HCT116 (cell line): ENCODE measurements at regions not wholly inside any gene's neighbourhood (a gene's known extent, or its start where the extent isn't known, plus 50 kb on each side); places are given as distances from the start of the nearest gene placed in this dataset.
"Not testable (repeated sequence)": the region's sequence is repeated elsewhere in the genome, so short reads cannot be mapped to it uniquely, and the experiment has no call there.

ENCODE experiments used
- ATAC-seq: fragments of 200-7000 bp; cut with Tn5 transposase; 2 replicates; pipeline ENCODE4 v1.9.1; 2020; ENCODE audit warnings: mild to moderate bottlenecking, moderate library complexity
- BruUV-seq: library from RNA; stranded (reverse); fragments of 400-500 nt; replicated peaks from 2 replicates; lab custom pipeline; 2021; lab: Mats Ljungman, UMichigan
- CTCF ChIA-PET: fragments of 300-600 bp; sonication (Branson Sonifier 250); formaldehyde crosslinking; loops from one replicate; lab custom pipeline; 2021; ENCODE audit warnings: antibody characterized with exemption; lab: Charles Lee
- POLR2A ChIA-PET: fragments of 300-600, 350-600 bp; sonication (Branson Sonifier 250); formaldehyde crosslinking; loops from one replicate; lab custom pipeline; 2021; ENCODE audit warnings: antibody characterized with exemption; lab: Charles Lee
- RAD21 ChIA-PET, 2 experiments: fragments of 300-600 bp; sonication (Branson Sonifier 250); formaldehyde crosslinking; loops; one replicate each; lab custom pipeline; 2023; ENCODE audit warnings: low total read pairs in 2 of 2; ENCODE audit not compliant: uncharacterized antibody in 2 of 2, unreplicated experiment in 2 of 2, low non-redundant PET in 1 of 2; lab: Charles Lee
- DNase-seq: peaks from one replicate; pipeline ENCODE4 v3.0.0-alpha.2; 2010; ENCODE audit warnings: low read depth, low spot score
- H2AFZ ChIP-seq: fragments of 200-600 bp; shearing (Covaris generic), sonication (generic); 2 replicates; pipeline ENCODE4 v1.6.1; 2017; ENCODE audit warnings: low read depth, mixed run types, mixed read lengths, antibody characterized with exemption, low read length; ENCODE audit not compliant: poor library complexity, severe bottlenecking
- H3K27ac ChIP-seq: 2 replicates; pipeline ENCODE4 v1.5.1; 2012; ENCODE audit warnings: low read depth, low read length
- H3K27me3 ChIP-seq: fragments of 200-600 bp; sonication (generic); 2 replicates; pipeline ENCODE4 v1.6.1; 2016; ENCODE audit warnings: mixed run types, low read length, mixed read lengths; ENCODE audit not compliant: insufficient read depth
- H3K36me3 ChIP-seq, 2 experiments: fragments of 200-500 bp in 1 of 2; fragments of 200-600 bp in 1 of 2; sonication (Bioruptor generic) in 1 of 2; sonication (generic) in 1 of 2; 2 replicates each; pipeline versions ENCODE4 v1.5.1 to v1.6.1; 2014 to 2016; ENCODE audit warnings: low read length in 2 of 2, inconsistent platforms in 1 of 2, mixed read lengths in 1 of 2, mixed run types in 1 of 2; ENCODE audit not compliant: insufficient read depth in 2 of 2, control insufficient read depth in 1 of 2
- H3K4me1 ChIP-seq, 2 experiments: fragments of 200-600 bp in 1 of 2; sonication (generic) in 1 of 2; 2 replicates each; pipeline versions ENCODE4 v1.5.1 to v1.6.1; 2012 to 2017; ENCODE audit warnings: low read length in 2 of 2, inconsistent platforms in 1 of 2, mild to moderate bottlenecking in 1 of 2, mixed read lengths in 1 of 2, mixed run types in 1 of 2, moderate library complexity in 1 of 2; ENCODE audit not compliant: insufficient read depth in 2 of 2, control insufficient read depth in 1 of 2
- H3K4me2 ChIP-seq: fragments of 200-600 bp; sonication (generic); 2 replicates; pipeline ENCODE4 v1.6.1; 2017; ENCODE audit warnings: mixed run types, low read length, mixed read lengths
- H3K4me3 ChIP-seq, 2 experiments: fragments of 200-600 bp in 1 of 2; sonication (generic) in 1 of 2; replicated peaks in 1 of 2; 2 replicates each; pipeline ENCODE4 v1.5.1; 2011 to 2016; ENCODE audit warnings: low read length in 2 of 2, control low read depth in 1 of 2, low read depth in 1 of 2, mild to moderate bottlenecking in 1 of 2, mixed read lengths in 1 of 2, mixed run types in 1 of 2
- H3K79me2 ChIP-seq: fragments of 200-600 bp; sonication (generic); 2 replicates; pipeline ENCODE4 v1.6.1; 2017; ENCODE audit warnings: mild to moderate bottlenecking, mixed run types, low read length, moderate library complexity, mixed read lengths; ENCODE audit not compliant: insufficient read depth
- H3K9ac ChIP-seq: fragments of 200-600 bp; sonication (generic); 2 replicates; pipeline ENCODE4 v1.6.1; 2016; ENCODE audit warnings: low read length, mixed read lengths
- H3K9me2 ChIP-seq: fragments of 200-600 bp; sonication (generic), shearing (Covaris generic); 2 replicates; pipeline ENCODE4 v1.6.1; 2017; ENCODE audit warnings: mixed run types, mild to moderate bottlenecking, moderate library complexity; ENCODE audit not compliant: insufficient read depth
- H3K9me3 ChIP-seq, 2 experiments: fragments of 200-500 bp in 1 of 2; fragments of 200-600 bp in 1 of 2; sonication (Bioruptor generic) in 1 of 2; sonication (generic) in 1 of 2; 2 replicates each; pipeline ENCODE4 v1.6.1; 2014 to 2017; ENCODE audit warnings: low read length in 2 of 2, mixed read lengths in 2 of 2, inconsistent platforms in 1 of 2, low read depth in 1 of 2, mild to moderate bottlenecking in 1 of 2, mixed run types in 1 of 2, moderate library complexity in 1 of 2; ENCODE audit not compliant: control insufficient read depth in 1 of 2, insufficient read depth in 1 of 2
- H4K20me1 ChIP-seq: fragments of 200-600 bp; sonication (generic), shearing (Covaris generic); 2 replicates; pipeline ENCODE4 v1.6.1; 2017; ENCODE audit warnings: mixed run types, mild to moderate bottlenecking, moderate library complexity; ENCODE audit not compliant: insufficient read depth
- CBX3 ChIP-seq: IDR thresholded peaks from 2 replicates; pipeline ENCODE4 v1.6.1; 2012; ENCODE audit warnings: low read depth
- CEBPB ChIP-seq: IDR thresholded peaks from 2 replicates; pipeline ENCODE4 v1.6.1; 2012; ENCODE audit warnings: low read depth
- ELF1 ChIP-seq: IDR thresholded peaks from 2 replicates; pipeline ENCODE4 v1.6.1; 2012; ENCODE audit warnings: low read depth, borderline replicate concordance
- EZH2phosphoT487 ChIP-seq: fragments of 200-600 bp; IDR thresholded peaks from 2 replicates; pipeline ENCODE4 v1.6.1; 2018; ENCODE audit warnings: antibody characterized with exemption, borderline replicate concordance
- JUND ChIP-seq: IDR thresholded peaks from 2 replicates; pipeline ENCODE4 v1.6.1; 2012
- SRF ChIP-seq: IDR thresholded peaks from 2 replicates; pipeline ENCODE4 v1.6.1; 2012; ENCODE audit warnings: low read depth
- YY1 ChIP-seq: IDR thresholded peaks from 2 replicates; pipeline ENCODE4 v1.6.1; 2011; ENCODE audit warnings: low read length, low read depth, moderate library complexity, mild to moderate bottlenecking; ENCODE audit not compliant: insufficient replicate concordance; ENCODE audit errors: extremely low read depth
- ZNF274 ChIP-seq: fragments of 200-500 bp; sonication (Bioruptor generic); IDR thresholded peaks from 2 replicates; pipeline ENCODE4 v1.6.1; 2014; ENCODE audit warnings: mild to moderate bottlenecking, low read depth, low read length, inconsistent platforms
- intact Hi-C: fragments of 100-400 bp; cut with micrococcal nuclease; formaldehyde crosslinking; loops from 2 replicates; pipeline ENCODE4 v1.10.0; 2022
- TF ChIP-seq, protein P1 (sequence below): IDR thresholded peaks from 2 replicates; pipeline ENCODE4 v1.6.1; 2011; ENCODE audit warnings: mild to moderate bottlenecking, low read length, moderate library complexity; ENCODE audit not compliant: insufficient replicate concordance; ENCODE audit errors: extremely low read depth
- TF ChIP-seq, protein P2 (sequence below): IDR thresholded peaks from 2 replicates; pipeline ENCODE4 v1.6.1; 2012
- TF ChIP-seq, protein P3 (sequence below): IDR thresholded peaks from 2 replicates; pipeline ENCODE4 v1.6.1; 2012

DNA sequence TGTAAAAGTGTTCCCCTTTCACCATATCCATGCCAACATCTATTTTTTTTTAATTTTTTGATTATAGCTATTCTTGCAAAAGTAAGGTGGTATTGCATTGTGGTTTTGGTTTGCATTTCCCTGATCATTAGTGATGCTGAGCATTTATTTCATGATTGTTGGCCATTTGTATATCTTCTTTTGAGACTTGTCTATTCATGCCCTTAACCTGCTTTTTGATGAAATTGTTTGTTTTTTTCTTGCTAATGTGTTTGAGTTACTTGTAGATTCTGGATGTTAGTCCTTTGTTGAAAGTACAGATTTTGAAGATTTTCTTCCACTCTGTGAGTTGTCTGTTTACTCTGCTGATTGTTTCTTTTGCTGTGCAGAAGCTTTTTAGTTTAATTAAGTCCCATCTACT is 233.1 kb downstream of the RBM26 start:
- RAD21 ChIA-PET = not testable (repeated sequence)

DNA sequence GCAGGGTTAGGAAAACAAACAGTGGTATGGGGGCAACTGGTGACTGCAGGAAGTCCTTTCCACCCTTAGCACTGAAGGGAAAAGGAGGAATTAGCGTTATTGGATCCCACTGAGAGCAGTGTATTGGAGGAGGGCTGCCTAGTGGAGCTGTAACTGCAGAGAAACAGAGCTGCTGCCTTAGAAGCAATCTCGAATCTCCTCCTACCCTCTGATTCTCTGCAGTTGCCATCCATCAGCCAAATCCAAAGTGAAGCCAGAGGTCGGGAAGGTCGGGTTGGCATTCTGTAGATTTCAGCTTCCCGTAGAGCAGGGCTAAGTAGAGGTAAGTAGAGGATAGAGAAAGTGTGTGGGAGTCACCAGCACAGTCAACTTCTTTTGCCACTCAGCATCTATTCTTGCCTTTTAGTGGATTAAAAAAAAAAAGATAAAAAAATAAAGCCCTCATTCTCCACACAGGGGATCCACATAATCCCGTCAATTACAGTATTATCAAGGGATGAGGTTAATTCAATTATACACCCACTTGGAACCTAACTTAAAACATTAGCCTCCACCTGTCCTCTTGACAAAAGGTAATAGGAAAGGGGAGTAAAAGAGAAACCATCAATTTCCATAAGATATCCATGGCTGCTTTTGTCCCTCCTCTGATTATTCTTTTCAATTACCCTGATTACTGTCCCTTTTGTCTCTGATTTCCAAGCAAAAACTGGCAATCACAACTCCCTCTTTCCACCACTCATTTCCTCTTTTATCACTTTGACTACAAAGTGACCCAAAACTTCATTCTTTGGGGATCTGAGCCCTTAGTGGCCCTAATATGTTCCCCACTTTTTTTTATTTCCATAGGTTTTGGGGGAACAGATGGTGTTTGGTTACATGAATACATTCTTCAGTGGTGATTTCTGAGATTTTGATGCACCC is 234.7 kb downstream of the RBM26 start:
- H3K9me2 ChIP-seq = no peaks in the 10 kb centered on the region
- CTCF ChIA-PET = no interaction called here
- H3K79me2 ChIP-seq = no peaks in the 10 kb centered on the region
- intact Hi-C loops = no loop called here
- H3K9me3 ChIP-seq = no peaks in the 10 kb centered on the region
- H3K27ac ChIP-seq = no peak overlapping the region
- TF ChIP-seq YY1 = no peak
- no peak for TF ChIP-seq CEBPB
- TF ChIP-seq CBX3 = no peak
- TF ChIP-seq, protein P1, sequence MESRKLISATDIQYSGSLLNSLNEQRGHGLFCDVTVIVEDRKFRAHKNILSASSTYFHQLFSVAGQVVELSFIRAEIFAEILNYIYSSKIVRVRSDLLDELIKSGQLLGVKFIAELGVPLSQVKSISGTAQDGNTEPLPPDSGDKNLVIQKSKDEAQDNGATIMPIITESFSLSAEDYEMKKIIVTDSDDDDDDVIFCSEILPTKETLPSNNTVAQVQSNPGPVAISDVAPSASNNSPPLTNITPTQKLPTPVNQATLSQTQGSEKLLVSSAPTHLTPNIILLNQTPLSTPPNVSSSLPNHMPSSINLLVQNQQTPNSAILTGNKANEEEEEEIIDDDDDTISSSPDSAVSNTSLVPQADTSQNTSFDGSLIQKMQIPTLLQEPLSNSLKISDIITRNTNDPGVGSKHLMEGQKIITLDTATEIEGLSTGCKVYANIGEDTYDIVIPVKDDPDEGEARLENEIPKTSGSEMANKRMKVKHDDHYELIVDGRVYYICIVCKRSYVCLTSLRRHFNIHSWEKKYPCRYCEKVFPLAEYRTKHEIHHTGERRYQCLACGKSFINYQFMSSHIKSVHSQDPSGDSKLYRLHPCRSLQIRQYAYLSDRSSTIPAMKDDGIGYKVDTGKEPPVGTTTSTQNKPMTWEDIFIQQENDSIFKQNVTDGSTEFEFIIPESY = no peak
- TF ChIP-seq, protein P2, sequence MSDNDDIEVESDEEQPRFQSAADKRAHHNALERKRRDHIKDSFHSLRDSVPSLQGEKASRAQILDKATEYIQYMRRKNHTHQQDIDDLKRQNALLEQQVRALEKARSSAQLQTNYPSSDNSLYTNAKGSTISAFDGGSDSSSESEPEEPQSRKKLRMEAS = no peak
- no peak for TF ChIP-seq EZH2phosphoT487
- TF ChIP-seq SRF = no peak
- TF ChIP-seq, protein P3, sequence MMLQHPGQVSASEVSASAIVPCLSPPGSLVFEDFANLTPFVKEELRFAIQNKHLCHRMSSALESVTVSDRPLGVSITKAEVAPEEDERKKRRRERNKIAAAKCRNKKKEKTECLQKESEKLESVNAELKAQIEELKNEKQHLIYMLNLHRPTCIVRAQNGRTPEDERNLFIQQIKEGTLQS = no peak
- TF ChIP-seq ZNF274 = no peak
- TF ChIP-seq ELF1 = no peak
- TF ChIP-seq JUND = no peak
- H3K4me3 ChIP-seq = no peak overlapping the region
- ATAC-seq = no peak
- POLR2A ChIA-PET = no interaction called here
- no peak overlapping the region for H2AFZ ChIP-seq
- RAD21 ChIA-PET = no interaction called here
- no peak for DNase-seq
- no TSS peak for BruUV-seq
- H3K9ac ChIP-seq = no peak overlapping the region
- peaks cover 24% of the 10 kb centered on the region for H3K27me3 ChIP-seq
- no peaks in the 10 kb centered on the region for H3K36me3 ChIP-seq
- H3K4me2 ChIP-seq = no peak overlapping the region
- H4K20me1 ChIP-seq = no peaks in the 10 kb centered on the region
- H3K4me1 ChIP-seq = no peaks in the 10 kb centered on the region

More for the DNA sequence above, 233.1 kb downstream of the RBM26 start:
- H3K27me3 ChIP-seq = peaks cover 19% of the 10 kb centered on the region
- ATAC-seq, H3K4me2 ChIP-seq, BruUV-seq, DNase-seq, CTCF ChIA-PET, H3K4me1 ChIP-seq, H3K27ac ChIP-seq, H4K20me1 ChIP-seq, intact Hi-C loops, H3K9me3 ChIP-seq, H3K79me2 ChIP-seq, H2AFZ ChIP-seq, H3K9me2 ChIP-seq, H3K9ac ChIP-seq, POLR2A ChIA-PET, H3K4me3 ChIP-seq, H3K36me3 ChIP-seq: not testable (repeated sequence)
